HCT116 (cell line): ENCODE measurements at regions not wholly inside any gene's neighbourhood (a gene's known extent, or its start where the extent isn't known, plus 50 kb on each side); places are given as distances from the start of the nearest gene placed in this dataset.
"Not testable (repeated sequence)": the region's sequence is repeated elsewhere in the genome, so short reads cannot be mapped to it uniquely, and the experiment has no call there.

ENCODE experiments used
- ATAC-seq: fragments of 200-7000 bp; cut with Tn5 transposase; 2 replicates; pipeline ENCODE4 v1.9.1; 2020; ENCODE audit warnings: mild to moderate bottlenecking, moderate library complexity
- BruUV-seq: library from RNA; stranded (reverse); fragments of 400-500 nt; replicated peaks from 2 replicates; lab custom pipeline; 2021; lab: Mats Ljungman, UMichigan
- CTCF ChIA-PET: fragments of 300-600 bp; sonication (Branson Sonifier 250); formaldehyde crosslinking; loops from one replicate; lab custom pipeline; 2021; ENCODE audit warnings: antibody characterized with exemption; lab: Charles Lee
- POLR2A ChIA-PET: fragments of 300-600, 350-600 bp; sonication (Branson Sonifier 250); formaldehyde crosslinking; loops from one replicate; lab custom pipeline; 2021; ENCODE audit warnings: antibody characterized with exemption; lab: Charles Lee
- RAD21 ChIA-PET, 2 experiments: fragments of 300-600 bp; sonication (Branson Sonifier 250); formaldehyde crosslinking; loops; one replicate each; lab custom pipeline; 2023; ENCODE audit warnings: low total read pairs in 2 of 2; ENCODE audit not compliant: uncharacterized antibody in 2 of 2, unreplicated experiment in 2 of 2, low non-redundant PET in 1 of 2; lab: Charles Lee
- DNase-seq: peaks from one replicate; pipeline ENCODE4 v3.0.0-alpha.2; 2010; ENCODE audit warnings: low read depth, low spot score
- H2AFZ ChIP-seq: fragments of 200-600 bp; shearing (Covaris generic), sonication (generic); 2 replicates; pipeline ENCODE4 v1.6.1; 2017; ENCODE audit warnings: low read depth, mixed run types, mixed read lengths, antibody characterized with exemption, low read length; ENCODE audit not compliant: poor library complexity, severe bottlenecking
- H3K27ac ChIP-seq: 2 replicates; pipeline ENCODE4 v1.5.1; 2012; ENCODE audit warnings: low read depth, low read length
- H3K27me3 ChIP-seq: fragments of 200-600 bp; sonication (generic); 2 replicates; pipeline ENCODE4 v1.6.1; 2016; ENCODE audit warnings: mixed run types, low read length, mixed read lengths; ENCODE audit not compliant: insufficient read depth
- H3K36me3 ChIP-seq, 2 experiments: fragments of 200-500 bp in 1 of 2; fragments of 200-600 bp in 1 of 2; sonication (Bioruptor generic) in 1 of 2; sonication (generic) in 1 of 2; 2 replicates each; pipeline versions ENCODE4 v1.5.1 to v1.6.1; 2014 to 2016; ENCODE audit warnings: low read length in 2 of 2, inconsistent platforms in 1 of 2, mixed read lengths in 1 of 2, mixed run types in 1 of 2; ENCODE audit not compliant: insufficient read depth in 2 of 2, control insufficient read depth in 1 of 2
- H3K4me1 ChIP-seq, 2 experiments: fragments of 200-600 bp in 1 of 2; sonication (generic) in 1 of 2; 2 replicates each; pipeline versions ENCODE4 v1.5.1 to v1.6.1; 2012 to 2017; ENCODE audit warnings: low read length in 2 of 2, inconsistent platforms in 1 of 2, mild to moderate bottlenecking in 1 of 2, mixed read lengths in 1 of 2, mixed run types in 1 of 2, moderate library complexity in 1 of 2; ENCODE audit not compliant: insufficient read depth in 2 of 2, control insufficient read depth in 1 of 2
- H3K4me2 ChIP-seq: fragments of 200-600 bp; sonication (generic); 2 replicates; pipeline ENCODE4 v1.6.1; 2017; ENCODE audit warnings: mixed run types, low read length, mixed read lengths
- H3K4me3 ChIP-seq, 2 experiments: fragments of 200-600 bp in 1 of 2; sonication (generic) in 1 of 2; replicated peaks in 1 of 2; 2 replicates each; pipeline ENCODE4 v1.5.1; 2011 to 2016; ENCODE audit warnings: low read length in 2 of 2, control low read depth in 1 of 2, low read depth in 1 of 2, mild to moderate bottlenecking in 1 of 2, mixed read lengths in 1 of 2, mixed run types in 1 of 2
- H3K79me2 ChIP-seq: fragments of 200-600 bp; sonication (generic); 2 replicates; pipeline ENCODE4 v1.6.1; 2017; ENCODE audit warnings: mild to moderate bottlenecking, mixed run types, low read length, moderate library complexity, mixed read lengths; ENCODE audit not compliant: insufficient read depth
- H3K9ac ChIP-seq: fragments of 200-600 bp; sonication (generic); 2 replicates; pipeline ENCODE4 v1.6.1; 2016; ENCODE audit warnings: low read length, mixed read lengths
- H3K9me2 ChIP-seq: fragments of 200-600 bp; sonication (generic), shearing (Covaris generic); 2 replicates; pipeline ENCODE4 v1.6.1; 2017; ENCODE audit warnings: mixed run types, mild to moderate bottlenecking, moderate library complexity; ENCODE audit not compliant: insufficient read depth
- H3K9me3 ChIP-seq, 2 experiments: fragments of 200-500 bp in 1 of 2; fragments of 200-600 bp in 1 of 2; sonication (Bioruptor generic) in 1 of 2; sonication (generic) in 1 of 2; 2 replicates each; pipeline ENCODE4 v1.6.1; 2014 to 2017; ENCODE audit warnings: low read length in 2 of 2, mixed read lengths in 2 of 2, inconsistent platforms in 1 of 2, low read depth in 1 of 2, mild to moderate bottlenecking in 1 of 2, mixed run types in 1 of 2, moderate library complexity in 1 of 2; ENCODE audit not compliant: control insufficient read depth in 1 of 2, insufficient read depth in 1 of 2
- H4K20me1 ChIP-seq: fragments of 200-600 bp; sonication (generic), shearing (Covaris generic); 2 replicates; pipeline ENCODE4 v1.6.1; 2017; ENCODE audit warnings: mixed run types, mild to moderate bottlenecking, moderate library complexity; ENCODE audit not compliant: insufficient read depth
- CEBPB ChIP-seq: IDR thresholded peaks from 2 replicates; pipeline ENCODE4 v1.6.1; 2012; ENCODE audit warnings: low read depth
- EGR1 ChIP-seq: IDR thresholded peaks from 2 replicates; pipeline ENCODE4 v1.6.1; 2012; ENCODE audit warnings: low read depth
- ELF1 ChIP-seq: IDR thresholded peaks from 2 replicates; pipeline ENCODE4 v1.6.1; 2012; ENCODE audit warnings: low read depth, borderline replicate concordance
- MAX ChIP-seq: IDR thresholded peaks from 2 replicates; pipeline ENCODE4 v1.6.1; 2012
- POLR2A ChIP-seq: IDR thresholded peaks from 2 replicates; pipeline ENCODE4 v1.7.0; 2011; ENCODE audit warnings: borderline replicate concordance; ENCODE audit not compliant: insufficient read depth, insufficient read length; ENCODE audit errors: extremely low read depth
- RAD21 ChIP-seq: IDR thresholded peaks from 2 replicates; pipeline ENCODE4 v1.6.1; 2012; ENCODE audit warnings: low read depth, mild to moderate bottlenecking
- SP1 ChIP-seq: IDR thresholded peaks from 2 replicates; pipeline ENCODE4 v1.6.1; 2012; ENCODE audit warnings: low read depth
- SRF ChIP-seq: IDR thresholded peaks from 2 replicates; pipeline ENCODE4 v1.6.1; 2012; ENCODE audit warnings: low read depth
- YY1 ChIP-seq: IDR thresholded peaks from 2 replicates; pipeline ENCODE4 v1.6.1; 2011; ENCODE audit warnings: low read length, low read depth, moderate library complexity, mild to moderate bottlenecking; ENCODE audit not compliant: insufficient replicate concordance; ENCODE audit errors: extremely low read depth
- ZFX ChIP-seq: fragments of 450-650 bp; IDR thresholded peaks from 2 replicates; pipeline ENCODE4 v1.6.1; 2017
- ZNF274 ChIP-seq: fragments of 200-500 bp; sonication (Bioruptor generic); IDR thresholded peaks from 2 replicates; pipeline ENCODE4 v1.6.1; 2014; ENCODE audit warnings: mild to moderate bottlenecking, low read depth, low read length, inconsistent platforms
- intact Hi-C: fragments of 100-400 bp; cut with micrococcal nuclease; formaldehyde crosslinking; loops from 2 replicates; pipeline ENCODE4 v1.10.0; 2022

DNA sequence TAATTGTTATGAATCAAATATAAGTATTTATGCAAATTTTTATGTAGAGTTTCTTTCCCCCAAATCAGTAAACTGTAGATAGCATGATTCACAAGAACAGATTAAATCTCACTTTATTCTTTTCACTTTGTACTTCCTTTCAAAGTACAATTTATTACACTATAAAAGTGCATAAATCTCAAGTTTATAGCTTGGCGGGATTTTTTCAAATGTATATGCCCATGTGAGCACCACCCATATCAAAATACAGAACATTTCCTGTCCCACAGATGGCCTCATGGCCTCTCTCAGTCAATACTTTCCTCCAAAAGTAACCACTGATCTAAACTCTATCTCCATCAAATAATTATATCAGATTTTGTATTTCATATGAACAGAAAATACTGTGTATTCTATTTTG, 196.1 kb upstream of the THRB start:
- Histone ChIP-seq H3K27ac (no peak overlapping the region), H3K9me2 (no peaks in the 10 kb centered on the region), H3K36me3 (no peaks in the 10 kb centered on the region)
- intact Hi-C loops: no loop called here
- DNase-seq: no peak
- TF ChIP-seq EGR1 (no peak), MAX (no peak), ZNF274 (no peak), SRF (no peak), SP1 (no peak), POLR2A (no peak), ELF1 (no peak), RAD21 (no peak), YY1 (no peak), ZFX (no peak), CEBPB (no peak)
- TF ChIP-seq, all 23 proteins: peak for 0
- Histone ChIP-seq H2AFZ (no peak overlapping the region), H3K4me2 (no peak overlapping the region), H3K27me3 (no peaks in the 10 kb centered on the region; the same call in 1 of the 2 replicates), H3K4me3 (no peak overlapping the region), H3K9ac (no peak overlapping the region), H3K9me3 (no peaks in the 10 kb centered on the region), H3K4me1 (no peaks in the 10 kb centered on the region), H4K20me1 (no peaks in the 10 kb centered on the region), H3K79me2 (no peaks in the 10 kb centered on the region)
- RAD21 ChIA-PET: no interaction called here
- no TSS peak for BruUV-seq
- POLR2A ChIA-PET: no interaction called here
- no peak for ATAC-seq
- CTCF ChIA-PET: no interaction called here

DNA sequence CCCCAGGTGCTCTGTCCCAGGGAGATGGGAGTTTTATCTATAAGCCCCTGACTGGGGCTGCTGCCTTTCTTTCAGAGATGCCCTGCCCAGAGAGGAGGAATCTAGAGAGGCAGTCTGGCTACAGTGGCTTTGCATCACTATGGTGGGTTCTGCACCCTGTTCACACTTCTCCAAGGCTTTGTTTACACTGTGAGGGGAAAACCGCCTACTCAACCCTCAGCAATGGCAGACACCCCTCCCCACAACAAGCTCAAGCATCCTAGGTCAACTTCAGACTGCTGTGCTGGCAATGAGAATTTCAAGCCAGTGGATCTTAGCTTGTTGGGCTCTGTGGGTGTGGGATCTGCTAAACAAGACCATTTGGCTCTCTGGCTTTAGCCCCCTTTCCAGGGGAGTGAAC, 204.4 kb upstream of the THRB start:
- H3K9me2 ChIP-seq: not testable (repeated sequence)

More for the DNA sequence above, 204.4 kb upstream of the THRB start:
- H3K4me1 ChIP-seq, intact Hi-C loops, H3K79me2 ChIP-seq, H3K9ac ChIP-seq, H3K27me3 ChIP-seq, RAD21 ChIA-PET, H3K36me3 ChIP-seq, H4K20me1 ChIP-seq, POLR2A ChIA-PET, H2AFZ ChIP-seq, DNase-seq, H3K9me3 ChIP-seq, ATAC-seq, BruUV-seq, H3K27ac ChIP-seq, H3K4me2 ChIP-seq, H3K4me3 ChIP-seq: not testable (repeated sequence)
- CTCF ChIA-PET: interaction anchor here (0.7 to 1.5 kb wide), 2 partner anchors 19 to 229 kb away, joined by 3 to 5 read pairs; no protein-coding TSS in a partner anchor
